B cell (primary cell): ENCODE measurements at regions not wholly inside any gene's neighbourhood (a gene's known extent, or its start where the extent isn't known, plus 50 kb on each side); places are given as distances from the start of the nearest gene placed in this dataset.

ENCODE experiments used
- ATAC-seq: fragments of 200-7000 bp; cut with Tn5 transposase; one replicate; pipeline ENCODE4 v1.10.0; 2021; ENCODE audit warnings: low read depth, mild to moderate bottlenecking, moderate number of reproducible peaks, moderate library complexity
- CTCF ChIA-PET: fragments of 350-600 bp; sonication (Branson Sonifier 250); formaldehyde crosslinking; loops from one replicate; lab custom pipeline; 2021; ENCODE audit warnings: antibody characterized with exemption, inconsistent platforms; lab: Charles Lee
- POLR2A ChIA-PET: fragments of 350-600 bp; sonication (Branson Sonifier 250); formaldehyde crosslinking; loops from one replicate; lab custom pipeline; 2021; ENCODE audit warnings: antibody characterized with exemption; lab: Charles Lee
- DNase-seq: peaks from one replicate; pipeline ENCODE4 v3.0.0; 2013
- H2AFZ ChIP-seq: 2 replicates; pipeline ENCODE4 v1.6.1; 2012; ENCODE audit warnings: mild to moderate bottlenecking, low read depth, low read length; ENCODE audit not compliant: insufficient read depth, poor library complexity, severe bottlenecking
- H3K27ac ChIP-seq, 2 donors: 1 replicate in 1 of 2; 2 replicates in 1 of 2; pipeline ENCODE4 v1.5.1; 2012 to 2013; ENCODE audit warnings: low read length in 2 of 2, mild to moderate bottlenecking in 2 of 2, moderate library complexity in 1 of 2
- H3K27me3 ChIP-seq, 4 experiments: fragments of 200-600 bp in 1 of 4; sonication (generic) in 1 of 4; replicated peaks in 1 of 4; 1 replicate in 2 of 4; 2 replicates in 2 of 4; pipeline versions ENCODE4 v1.6.1 to v1.7.0; 2013 to 2016; ENCODE audit warnings: low read length in 3 of 4, mild to moderate bottlenecking in 2 of 4, mixed read lengths in 1 of 4, moderate library complexity in 1 of 4; ENCODE audit not compliant: insufficient read depth in 4 of 4, control insufficient read depth in 3 of 4; ENCODE audit errors: control extremely low read depth in 1 of 4
- H3K36me3 ChIP-seq, 2 experiments: replicated peaks in 1 of 2; 1 replicate in 1 of 2; 2 replicates in 1 of 2; pipeline versions ENCODE4 v1.6.1 to v1.7.1; 2013; ENCODE audit warnings: low read length in 1 of 2; ENCODE audit not compliant: insufficient read depth in 2 of 2, control insufficient read depth in 1 of 2; ENCODE audit errors: control extremely low read depth in 1 of 2, extremely low read depth in 1 of 2
- H3K4me1 ChIP-seq, 2 donors: fragments of 200-600 bp in 1 of 2; sonication (generic) in 1 of 2; 1 replicate in 1 of 2; 2 replicates in 1 of 2; pipeline versions ENCODE4 v1.5.1 to v1.6.1; 2013 to 2017; ENCODE audit warnings: low read length in 2 of 2; ENCODE audit not compliant: control insufficient read depth in 2 of 2, insufficient read depth in 2 of 2
- H3K4me2 ChIP-seq: replicated peaks from 2 replicates; pipeline ENCODE3; 2012; ENCODE audit warnings: mild to moderate bottlenecking, low read depth, low read length; ENCODE audit not compliant: poor library complexity, severe bottlenecking
- H3K4me3 ChIP-seq, 5 experiments: fragments of 200-600 bp in 1 of 5; sonication (generic) in 1 of 5; 1 replicate in 3 of 5; 2 replicates in 2 of 5; pipeline versions ENCODE4 v1.5.1 to v1.7.0; 2011 to 2016; ENCODE audit warnings: low read length in 4 of 5, mild to moderate bottlenecking in 4 of 5, low read depth in 2 of 5, control low read depth in 1 of 5, moderate library complexity in 1 of 5; ENCODE audit not compliant: insufficient read depth in 1 of 5; ENCODE audit errors: control extremely low read depth in 1 of 5, extremely low read depth in 1 of 5
- H3K79me2 ChIP-seq: fragments of 200-600 bp; sonication (generic); one replicate; pipeline ENCODE4 v1.6.0; 2016; ENCODE audit warnings: low read length; ENCODE audit not compliant: control insufficient read depth, insufficient read depth
- H3K9ac ChIP-seq: fragments of 200-600 bp; sonication (generic); 2 replicates; pipeline ENCODE4 v1.6.1; 2017; ENCODE audit warnings: mild to moderate bottlenecking, low read length, moderate library complexity
- H3K9me3 ChIP-seq, 3 donors: one replicate each; pipeline versions ENCODE4 v1.6.1 to v1.7.1; 2013; ENCODE audit warnings: low read length in 2 of 3; ENCODE audit not compliant: control insufficient read depth in 2 of 3, insufficient read depth in 1 of 3; ENCODE audit errors: control extremely low read depth in 1 of 3
- H4K20me1 ChIP-seq: 2 replicates; pipeline ENCODE4 v1.6.0; 2012; ENCODE audit warnings: mild to moderate bottlenecking, low read length; ENCODE audit not compliant: insufficient read depth, control insufficient read depth, poor library complexity, severe bottlenecking
- H3K27ac Mint-ChIP-seq: one replicate; pipeline ENCODE4 v1.8.0; 2021; ENCODE audit warnings: mixed read lengths
- H3K27me3 Mint-ChIP-seq: one replicate; pipeline ENCODE4 v1.8.0; 2021; ENCODE audit warnings: mixed read lengths
- H3K4me1 Mint-ChIP-seq: one replicate; pipeline ENCODE4 v1.8.0; 2021; ENCODE audit warnings: mixed read lengths
- H3K4me3 Mint-ChIP-seq: one replicate; pipeline ENCODE4 v1.8.0; 2021; ENCODE audit warnings: mixed read lengths
- H3K9me3 Mint-ChIP-seq: one replicate; pipeline ENCODE4 v1.8.0; 2022; ENCODE audit warnings: mixed read lengths; ENCODE audit not compliant: insufficient read depth
- EZH2 ChIP-seq: IDR thresholded peaks from 2 replicates; pipeline ENCODE4 v1.6.1; 2012; ENCODE audit warnings: borderline replicate concordance, low read depth, mild to moderate bottlenecking, moderate library complexity, low read length; ENCODE audit not compliant: insufficient read depth, poor library complexity, severe bottlenecking
- WGBS: methylation state at CpG from one replicate; pipeline ENCODE4 v1.1.5; 2013; ENCODE audit warnings: missing lambda C conversion rate; ENCODE audit not compliant: insufficient coverage; 5-methylcytosine and 5-hydroxymethylcytosine counted together
- intact Hi-C: fragments of 100-400 bp; cut with micrococcal nuclease; formaldehyde crosslinking; loops from one replicate; pipeline ENCODE4 v1.10.0; 2022
- TF ChIP-seq, protein P1 (sequence below): fragments of 200-600 bp; IDR thresholded peaks from one replicate; pipeline ENCODE4 v1.8.0; 2022; ENCODE audit warnings: antibody characterized with exemption, mild to moderate bottlenecking

DNA sequence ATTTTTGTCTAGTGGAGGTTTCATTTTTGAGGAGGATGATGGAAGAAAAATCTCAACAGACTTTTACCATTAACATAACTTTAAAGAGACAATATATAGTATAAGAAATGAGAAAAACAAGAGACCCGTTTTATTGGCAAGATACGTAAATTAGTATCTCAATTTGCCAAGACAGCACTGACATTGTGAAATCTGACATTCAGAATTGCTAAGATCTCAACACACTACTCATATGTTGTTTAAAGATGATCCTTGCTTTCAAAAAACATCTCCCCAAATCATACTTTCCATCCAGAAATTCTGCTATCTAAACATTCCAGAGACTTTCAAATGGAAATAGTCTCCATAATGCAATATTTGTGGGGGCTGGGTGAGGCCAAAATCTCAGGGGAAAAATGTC, 220.9 kb upstream of the CEP162 start:
- Mint-ChIP-seq H3K4me1 (no peaks in the 10 kb centered on the region), H3K27ac (no peak overlapping the region), H3K9me3 (no peaks in the 10 kb centered on the region), H3K27me3 (no peaks in the 10 kb centered on the region), H3K4me3 (no peak overlapping the region)
- Histone ChIP-seq H3K36me3 (no peaks in the 10 kb centered on the region), H2AFZ (no peak overlapping the region), H3K79me2 (no peaks in the 10 kb centered on the region), H3K9ac (no peak overlapping the region), H3K27ac (no peak overlapping the region), H3K27me3 (no peaks in the 10 kb centered on the region), H3K4me1 (no peaks in the 10 kb centered on the region), H4K20me1 (no peaks in the 10 kb centered on the region), H3K4me3 (no peak overlapping the region), H3K4me2 (no peak overlapping the region), H3K9me3 (no peaks in the 10 kb centered on the region)
- POLR2A ChIA-PET: no interaction called here
- TF ChIP-seq, protein P1, sequence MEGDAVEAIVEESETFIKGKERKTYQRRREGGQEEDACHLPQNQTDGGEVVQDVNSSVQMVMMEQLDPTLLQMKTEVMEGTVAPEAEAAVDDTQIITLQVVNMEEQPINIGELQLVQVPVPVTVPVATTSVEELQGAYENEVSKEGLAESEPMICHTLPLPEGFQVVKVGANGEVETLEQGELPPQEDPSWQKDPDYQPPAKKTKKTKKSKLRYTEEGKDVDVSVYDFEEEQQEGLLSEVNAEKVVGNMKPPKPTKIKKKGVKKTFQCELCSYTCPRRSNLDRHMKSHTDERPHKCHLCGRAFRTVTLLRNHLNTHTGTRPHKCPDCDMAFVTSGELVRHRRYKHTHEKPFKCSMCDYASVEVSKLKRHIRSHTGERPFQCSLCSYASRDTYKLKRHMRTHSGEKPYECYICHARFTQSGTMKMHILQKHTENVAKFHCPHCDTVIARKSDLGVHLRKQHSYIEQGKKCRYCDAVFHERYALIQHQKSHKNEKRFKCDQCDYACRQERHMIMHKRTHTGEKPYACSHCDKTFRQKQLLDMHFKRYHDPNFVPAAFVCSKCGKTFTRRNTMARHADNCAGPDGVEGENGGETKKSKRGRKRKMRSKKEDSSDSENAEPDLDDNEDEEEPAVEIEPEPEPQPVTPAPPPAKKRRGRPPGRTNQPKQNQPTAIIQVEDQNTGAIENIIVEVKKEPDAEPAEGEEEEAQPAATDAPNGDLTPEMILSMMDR: no peak
- no peak for TF ChIP-seq EZH2
- intact Hi-C loops: no loop called here
- DNase-seq (no peak), ATAC-seq (no peak)
- CTCF ChIA-PET: no interaction called here
- no CpG with 5 or more reads among the region's 2 CpGs for WGBS

DNA sequence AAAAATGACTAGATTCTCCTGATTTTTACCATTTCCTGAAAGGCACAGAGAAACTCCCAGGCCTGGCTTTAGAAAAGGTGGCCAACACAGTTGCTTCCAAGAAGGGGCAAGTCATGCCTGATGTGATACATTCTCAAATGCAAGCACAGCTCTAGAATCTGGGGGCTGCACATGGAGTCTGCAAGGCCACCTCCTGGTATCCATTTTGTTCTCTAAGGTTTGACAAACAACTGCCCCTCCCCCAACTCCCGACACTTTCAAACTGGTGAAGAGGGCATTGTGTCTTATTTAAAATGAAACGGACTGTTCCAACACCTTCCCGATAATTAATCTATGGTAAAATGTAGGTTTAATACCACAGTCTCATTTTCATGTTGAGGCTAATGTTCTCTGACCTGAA, 220.2 kb upstream of the CEP162 start:
- H3K27ac ChIP-seq: no peak overlapping the region
- ATAC-seq: no peak
- no peak overlapping the region for H3K4me3 Mint-ChIP-seq

More for the DNA sequence above, 220.2 kb upstream of the CEP162 start:
- Mint-ChIP-seq H3K27ac (no peak overlapping the region), H3K9me3 (no peaks in the 10 kb centered on the region), H3K4me1 (no peaks in the 10 kb centered on the region), H3K27me3 (no peaks in the 10 kb centered on the region)
- no peaks in the 10 kb centered on the region for H3K36me3 ChIP-seq
- H3K9ac ChIP-seq: no peak overlapping the region
- ChIA-PET POLR2A (no interaction called here), CTCF (no interaction called here)
- no peaks in the 10 kb centered on the region for H3K27me3 ChIP-seq
- H3K79me2 ChIP-seq: no peaks in the 10 kb centered on the region
- H3K4me3 ChIP-seq: no peak overlapping the region
- no peak for TF ChIP-seq EZH2
- TF ChIP-seq, protein P1: no peak
- H2AFZ ChIP-seq: no peak overlapping the region
- no peaks in the 10 kb centered on the region for H3K9me3 ChIP-seq
- no peak for DNase-seq
- H3K4me1 ChIP-seq: no peaks in the 10 kb centered on the region
- no CpG with 5 or more reads among the region's 3 CpGs for WGBS
- no peak overlapping the region for H3K4me2 ChIP-seq
- H4K20me1 ChIP-seq: no peaks in the 10 kb centered on the region
- intact Hi-C loops: no loop called here
